LHCN-M2 (cell line): ENCODE measurements at regions not wholly inside any gene's neighbourhood (a gene's known extent, or its start where the extent isn't known, plus 50 kb on each side); places are given as distances from the start of the nearest gene placed in this dataset.

ENCODE experiments used
- DNase-seq: peaks from one replicate; pipeline ENCODE4 v3.0.0-alpha.2; 2012; ENCODE audit warnings: low read depth

DNA sequence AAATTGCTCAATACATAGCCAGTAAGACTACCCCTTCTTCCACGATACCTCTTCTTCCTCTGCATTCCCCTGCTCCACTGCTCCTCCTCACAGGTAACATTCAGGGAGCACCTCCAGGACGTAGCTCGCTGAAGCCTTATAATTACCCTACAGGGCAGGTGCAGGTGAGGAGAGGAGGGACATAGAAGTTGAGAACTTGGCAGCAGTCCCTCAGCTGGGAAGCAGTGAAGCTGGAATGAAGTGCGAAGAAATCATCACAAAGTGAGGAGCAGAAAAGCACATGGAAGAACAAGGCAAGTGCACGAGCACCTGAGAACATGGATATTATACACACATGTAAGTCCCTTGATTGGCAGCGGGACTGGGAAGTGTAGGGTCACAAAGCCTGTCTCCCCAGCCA, 118.2 kb downstream of the HSD17B3 start:
- no peak for DNase-seq

DNA sequence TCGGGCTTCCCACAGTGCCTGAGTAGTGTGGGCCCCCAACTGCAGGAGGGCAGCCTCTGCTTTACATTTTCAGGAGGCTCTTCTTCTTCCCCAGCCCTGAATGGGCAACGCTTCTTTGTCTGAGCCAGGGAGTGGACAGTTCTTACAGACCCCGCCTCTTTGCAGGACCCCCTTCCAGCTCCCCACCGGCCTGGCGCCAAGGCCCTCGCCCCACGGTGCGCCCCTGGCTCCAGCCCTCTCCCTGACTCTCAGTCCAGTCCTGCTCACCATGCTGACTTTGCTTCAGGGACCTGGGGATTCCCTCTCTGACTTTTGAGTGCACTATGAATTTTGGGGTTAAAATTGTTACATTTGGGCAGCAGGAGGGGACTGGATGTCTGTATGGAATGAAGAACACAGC, 123.8 kb downstream of the HSD17B3 start:
- no peak for DNase-seq

DNA sequence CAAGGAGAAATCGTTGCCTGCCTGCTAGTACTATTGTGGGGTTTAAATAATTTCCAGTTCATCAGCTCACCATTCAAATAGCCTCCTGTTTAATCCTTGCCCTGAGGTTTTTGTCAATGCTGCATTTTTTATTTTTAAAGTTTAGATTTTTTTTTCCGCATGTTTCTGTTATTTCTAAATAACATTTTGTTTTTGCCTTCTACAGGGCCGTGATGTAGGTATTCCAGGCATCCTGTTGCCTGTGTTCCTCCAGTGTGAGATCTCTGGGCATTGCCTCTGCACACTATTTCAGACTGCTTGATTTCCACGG, 124.3 kb downstream of the HSD17B3 start:
- DNase-seq, result no peak

DNA sequence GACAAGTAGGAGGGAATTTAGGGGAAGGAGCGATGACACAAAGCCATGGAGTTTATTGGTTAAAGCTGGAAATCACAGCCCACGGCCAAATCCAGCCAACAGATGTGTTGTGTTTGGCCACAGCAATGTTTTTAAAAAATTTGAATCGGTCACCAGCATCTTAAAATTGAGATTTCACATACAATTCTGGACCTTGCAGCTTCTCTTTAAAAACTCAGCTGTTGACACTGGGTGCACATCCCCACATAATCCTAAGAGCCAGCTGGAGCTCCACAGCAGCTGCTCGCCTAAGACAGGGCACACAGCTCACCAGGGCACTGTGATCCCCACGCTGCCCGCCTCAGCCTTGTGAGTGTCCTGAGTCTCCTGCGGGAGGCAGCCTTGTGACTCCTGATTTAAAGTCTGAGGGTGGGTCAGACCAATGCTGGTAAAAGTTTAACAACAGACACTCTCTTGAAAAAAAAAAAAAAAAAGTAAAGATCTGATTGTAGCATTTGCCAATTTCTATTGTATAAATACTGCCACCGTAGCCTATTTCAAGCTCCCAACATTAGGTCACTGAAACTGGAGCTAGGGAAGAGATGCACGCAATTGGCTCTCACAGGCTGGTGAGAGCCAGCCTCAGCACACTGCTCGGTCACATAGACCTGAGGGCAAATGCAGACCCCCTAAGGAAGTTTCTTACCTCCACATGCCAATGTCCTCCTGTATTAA, 124.8 kb downstream of the HSD17B3 start:
- peak; percentile 50 for DNase-seq

DNA sequence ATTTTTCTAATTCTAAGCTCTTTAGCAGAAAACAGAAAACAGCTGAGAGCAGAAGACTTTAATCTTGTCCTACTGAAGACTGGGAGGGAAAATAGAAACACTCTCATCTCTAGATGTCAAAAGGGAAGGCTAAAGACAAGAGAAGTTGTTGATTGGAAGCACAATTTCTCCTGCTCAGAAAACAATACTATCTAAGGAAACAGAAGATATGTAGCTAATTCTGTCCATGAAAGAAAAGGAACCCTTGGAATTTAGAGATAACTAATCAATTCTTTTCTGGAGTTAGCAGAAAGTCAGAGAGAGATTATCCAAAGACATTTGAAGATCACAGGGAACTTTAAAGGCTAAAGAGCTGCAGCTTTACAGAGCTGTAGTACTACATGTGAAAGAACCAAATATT, 126.2 kb downstream of the HSD17B3 start:
- DNase-seq, result no peak

DNA sequence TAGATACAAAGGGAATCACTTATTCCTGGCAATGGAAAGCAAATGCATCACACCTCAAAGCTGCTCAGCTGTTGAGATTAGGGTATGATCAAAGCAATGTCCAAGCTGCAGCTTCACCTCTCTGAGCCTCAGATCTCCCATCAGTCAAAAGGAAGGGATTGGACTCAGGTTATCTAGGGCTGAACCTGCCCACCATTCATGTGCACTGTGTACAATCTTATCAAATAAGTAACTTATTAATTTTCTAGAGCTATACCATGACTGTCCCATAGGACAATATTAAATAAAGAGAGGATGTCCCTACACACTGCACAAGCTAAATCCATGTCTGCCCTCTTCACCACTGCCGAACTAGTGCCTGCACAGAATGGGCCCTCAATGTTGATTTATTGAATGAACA, 127.0 kb downstream of the HSD17B3 start:
- DNase-seq, result no peak

DNA sequence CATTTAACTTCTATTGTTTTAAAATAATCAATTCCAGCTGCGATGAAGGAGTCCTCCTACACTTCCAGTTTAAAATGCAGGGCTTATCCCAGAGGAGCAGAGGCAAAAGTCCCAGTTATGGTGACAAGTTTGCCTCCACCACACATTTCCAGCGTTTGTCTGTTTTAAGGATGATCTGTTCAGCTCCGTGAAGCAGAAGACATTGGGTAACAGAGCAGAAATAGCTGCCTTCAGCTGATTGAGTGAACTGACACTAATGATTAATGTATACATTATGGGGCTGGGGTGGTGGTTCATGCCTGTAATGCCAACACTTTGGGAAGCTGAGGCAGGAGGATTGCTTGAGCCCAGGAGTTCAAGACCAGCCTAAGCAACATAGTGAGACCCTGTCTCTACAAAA, 127.6 kb downstream of the HSD17B3 start:
- DNase-seq, result no peak

DNA sequence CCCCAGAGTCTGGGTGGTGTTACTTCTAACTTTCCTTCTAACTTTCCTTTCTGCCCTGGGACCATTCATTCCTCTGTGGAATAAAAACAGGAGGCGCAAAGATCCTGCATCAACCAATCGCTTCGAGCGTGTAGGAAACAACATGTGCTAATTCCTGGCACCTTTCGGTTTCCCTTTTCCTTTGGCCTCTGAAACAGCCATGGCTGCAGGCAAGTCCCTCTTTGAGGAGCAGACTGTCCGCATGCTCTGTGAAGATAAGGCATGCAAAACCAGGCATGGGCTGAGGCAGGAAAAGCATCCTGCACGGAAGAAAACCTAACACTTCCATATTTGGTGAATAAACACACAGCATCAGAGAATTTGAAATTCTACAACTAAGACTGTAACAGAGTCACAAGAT, 128.3 kb downstream of the HSD17B3 start:
- DNase-seq, result no peak

DNA sequence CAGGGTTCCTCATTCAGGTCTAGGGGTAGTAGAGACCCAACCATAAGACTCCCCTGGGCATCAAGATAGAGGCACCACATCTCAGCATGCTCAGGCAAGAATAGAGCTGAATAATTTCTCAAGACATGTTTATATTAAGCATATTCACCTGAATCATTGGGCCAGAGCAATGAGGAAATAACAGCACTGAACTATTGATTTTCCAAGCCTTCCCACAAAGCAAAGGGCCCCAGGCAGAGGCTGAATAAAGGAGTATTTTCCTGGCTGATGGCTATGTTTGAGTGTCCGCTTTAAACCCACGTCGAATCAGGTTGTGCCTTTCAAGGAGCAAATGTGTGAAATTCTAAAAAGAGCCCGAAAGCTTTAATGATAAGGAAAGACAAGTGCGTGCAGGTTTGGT, 129.2 kb downstream of the HSD17B3 start:
- DNase-seq, result no peak

DNA sequence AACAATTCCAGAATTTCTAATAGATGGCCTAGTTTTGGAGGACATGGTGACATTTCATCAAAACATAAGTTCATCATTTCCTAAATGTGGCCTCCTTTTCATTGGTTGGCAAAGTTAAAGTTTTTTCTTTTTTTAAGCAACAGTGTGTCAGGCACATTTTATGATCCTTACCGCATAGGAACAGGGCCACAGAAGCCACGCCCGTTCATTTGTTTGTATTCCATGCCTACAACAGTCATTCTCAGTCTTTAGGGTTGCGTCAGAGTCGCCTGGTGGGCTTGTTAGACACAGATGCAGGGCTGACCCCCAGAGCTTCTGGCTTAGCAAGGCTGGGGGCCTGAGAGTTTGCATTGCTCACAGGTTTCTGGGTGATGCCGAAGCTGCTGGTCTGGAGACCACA, 130.2 kb downstream of the HSD17B3 start:
- DNase-seq, result no peak

DNA sequence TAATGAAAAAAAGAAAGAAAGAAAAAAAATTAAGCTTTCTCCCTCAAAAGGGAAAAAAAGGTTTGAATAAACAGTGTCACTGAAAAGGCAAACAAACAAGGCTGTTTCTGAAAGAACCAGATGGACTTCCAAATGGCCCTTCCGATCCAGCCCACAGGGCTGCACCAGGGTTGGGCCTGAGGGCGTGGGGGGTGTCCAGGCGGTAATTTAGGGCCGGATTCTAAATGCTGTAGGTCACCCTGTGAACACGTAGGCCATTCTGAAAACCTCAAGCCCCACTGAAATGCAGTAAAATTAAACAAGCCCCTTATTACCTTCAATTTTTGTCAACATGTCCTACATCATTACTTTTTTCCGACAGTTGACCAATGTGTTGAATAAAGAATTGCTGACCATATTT, 132.1 kb downstream of the HSD17B3 start:
- no peak for DNase-seq

DNA sequence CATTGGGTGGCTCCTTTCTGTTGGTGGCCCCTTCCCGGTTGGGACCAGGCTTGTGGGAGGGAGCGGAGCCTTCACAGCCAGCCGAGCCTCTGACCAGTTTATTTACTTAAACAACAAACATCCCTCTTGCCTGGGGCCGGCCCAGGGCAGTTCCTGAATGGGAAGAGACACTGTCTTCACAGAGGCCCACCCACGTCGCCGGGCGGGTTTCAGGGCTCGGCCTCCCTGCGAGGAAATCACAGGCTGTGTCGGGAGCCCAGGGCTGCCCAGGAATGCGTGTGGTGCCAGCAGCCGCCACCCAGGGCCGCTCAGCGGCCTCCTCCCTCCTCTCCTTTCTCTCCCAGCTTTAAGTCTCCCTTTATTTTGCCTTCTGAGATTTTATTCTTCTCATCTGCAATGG, 132.5 kb downstream of the HSD17B3 start:
- DNase-seq, result peak; percentile 13

DNA sequence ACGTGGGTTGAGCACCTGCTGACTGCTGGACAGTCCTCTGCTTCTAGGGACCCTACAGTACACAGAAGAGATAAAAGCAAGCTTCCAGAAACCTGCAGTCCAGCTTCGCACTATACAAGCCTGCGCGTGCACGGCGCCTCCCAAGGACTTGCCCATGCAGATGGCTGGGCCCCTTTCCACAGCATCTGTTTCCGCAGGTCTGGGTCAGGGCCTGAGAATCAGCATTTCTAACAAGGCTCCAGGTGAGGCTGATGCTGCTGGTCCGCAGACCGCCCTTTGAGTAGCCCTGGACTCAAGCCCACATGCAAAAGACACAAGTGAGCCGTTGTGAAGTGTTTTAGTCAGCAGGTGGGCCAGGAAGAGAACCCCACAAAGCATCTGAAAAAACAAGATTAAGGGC, 133.1 kb downstream of the HSD17B3 start:
- DNase-seq, result no peak

DNA sequence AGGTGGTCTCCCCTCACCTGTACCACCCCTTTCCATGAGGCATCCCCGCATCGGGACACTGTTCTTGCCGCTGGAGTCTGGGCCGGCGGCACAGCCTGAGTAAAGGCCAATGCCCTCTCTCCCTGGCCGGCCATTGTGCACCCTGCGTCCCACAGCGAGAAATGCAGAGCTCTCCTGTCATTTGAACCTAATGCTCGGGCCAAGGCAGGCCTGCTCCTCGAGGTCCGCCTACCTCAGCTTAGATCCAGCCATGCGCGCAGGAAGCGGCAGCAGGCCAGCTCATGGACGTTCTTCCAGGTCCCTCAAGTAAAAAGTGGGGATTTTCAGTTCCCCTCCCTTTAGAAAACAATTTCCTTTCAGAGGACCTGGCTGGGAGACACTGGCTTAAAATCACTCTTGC, 135.0 kb downstream of the HSD17B3 start:
- no peak for DNase-seq

DNA sequence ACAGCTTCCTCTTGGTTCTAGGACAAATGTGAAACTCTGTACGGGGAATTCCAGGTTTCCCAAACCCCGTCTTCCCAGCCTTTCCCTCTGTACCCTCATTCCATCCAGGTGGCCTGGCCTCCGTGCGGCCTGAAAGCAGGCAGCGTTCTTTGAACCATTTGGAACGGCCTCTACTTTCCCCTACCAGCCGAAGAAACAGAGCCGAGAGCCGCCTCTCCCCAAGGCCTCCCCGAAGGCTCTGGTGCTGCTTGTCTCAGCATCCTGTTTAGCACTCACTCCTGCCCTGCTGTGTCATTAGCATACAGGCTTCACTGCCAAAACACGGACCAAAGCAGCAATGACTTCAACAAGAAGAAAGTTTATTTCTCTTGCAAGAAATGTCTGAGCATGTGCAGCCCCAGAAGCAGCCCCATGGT, 137.7 kb downstream of the HSD17B3 start:
- no peak for DNase-seq

DNA sequence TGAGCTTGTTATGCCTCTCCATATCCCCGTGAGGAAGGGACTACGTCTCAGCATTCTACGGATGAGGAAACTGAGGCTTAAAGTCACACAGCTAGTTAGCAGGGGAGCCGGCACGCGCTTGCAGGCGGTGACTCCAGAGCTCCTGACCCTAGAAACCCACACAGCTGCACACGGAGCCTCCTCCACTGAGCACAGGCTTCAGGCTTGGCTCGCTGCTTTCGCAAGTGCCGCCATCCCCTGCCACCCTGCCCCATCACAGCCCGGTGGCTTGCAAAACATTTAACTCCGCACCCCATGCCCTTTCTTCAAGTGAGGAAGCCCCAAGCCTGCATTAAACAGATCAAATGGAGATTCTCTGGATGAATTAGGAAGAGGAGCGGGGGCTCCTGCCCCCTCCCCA, 138.3 kb downstream of the HSD17B3 start:
- DNase-seq, result no peak

DNA sequence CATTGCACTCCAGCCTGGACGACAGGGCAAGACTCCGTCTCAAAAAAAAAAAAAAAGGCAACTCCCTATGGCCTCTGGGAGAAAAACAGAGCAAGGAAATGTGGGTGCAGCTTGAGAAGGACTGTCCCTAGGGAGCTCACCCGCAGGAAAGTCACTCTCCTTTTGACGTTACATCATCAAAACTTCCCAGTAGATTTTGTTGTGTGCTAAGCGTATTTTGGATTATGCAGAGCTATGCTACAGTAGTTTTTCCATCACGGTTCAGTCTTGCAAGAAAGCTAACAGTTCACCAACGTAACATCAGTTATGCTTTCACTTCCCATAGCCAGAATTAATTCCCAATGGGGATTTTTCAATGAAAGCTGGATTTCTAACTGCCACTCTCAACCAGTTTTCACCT, 138.8 kb downstream of the HSD17B3 start:
- DNase-seq, result no peak

DNA sequence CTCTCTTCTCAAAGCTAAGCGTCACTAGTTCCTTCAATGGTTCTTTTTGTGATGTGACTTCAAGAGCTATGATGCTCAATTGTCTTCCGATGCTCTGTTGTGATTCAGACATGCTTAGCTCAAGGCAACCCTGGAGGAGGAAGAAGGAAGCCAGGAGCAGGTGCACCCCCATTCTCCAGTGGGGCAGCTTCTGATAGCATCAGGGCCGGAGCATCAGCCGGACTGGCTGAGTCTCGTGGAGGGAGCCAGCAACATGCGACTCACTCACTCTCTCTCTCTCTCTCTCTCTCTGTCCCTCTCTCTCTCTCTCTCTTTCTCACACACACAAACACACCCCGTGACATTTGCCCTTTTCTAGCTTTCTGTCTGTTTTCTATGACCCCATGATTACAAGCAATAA, 140.2 kb downstream of the HSD17B3 start:
- DNase-seq, result no peak

DNA sequence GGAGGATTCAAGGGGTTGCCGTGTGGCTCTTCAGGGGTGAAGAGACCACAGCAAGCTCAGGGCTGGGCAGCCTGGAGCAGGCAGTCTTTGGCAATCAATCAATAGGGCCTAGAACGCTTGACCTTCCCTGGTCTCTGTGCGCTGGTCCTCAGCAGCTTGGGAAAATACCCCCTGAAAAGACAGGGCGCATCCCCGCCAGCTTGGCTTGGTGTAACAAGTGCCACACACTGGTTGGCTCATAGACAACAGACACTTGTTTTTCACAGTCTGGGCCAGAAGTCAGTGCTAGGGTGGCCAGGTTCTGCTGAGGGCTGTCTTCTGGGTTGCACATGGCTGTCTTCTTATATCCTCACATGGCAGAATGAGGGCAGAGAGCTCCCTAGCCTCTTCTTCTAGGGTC, 141.1 kb downstream of the HSD17B3 start:
- DNase-seq, result no peak

DNA sequence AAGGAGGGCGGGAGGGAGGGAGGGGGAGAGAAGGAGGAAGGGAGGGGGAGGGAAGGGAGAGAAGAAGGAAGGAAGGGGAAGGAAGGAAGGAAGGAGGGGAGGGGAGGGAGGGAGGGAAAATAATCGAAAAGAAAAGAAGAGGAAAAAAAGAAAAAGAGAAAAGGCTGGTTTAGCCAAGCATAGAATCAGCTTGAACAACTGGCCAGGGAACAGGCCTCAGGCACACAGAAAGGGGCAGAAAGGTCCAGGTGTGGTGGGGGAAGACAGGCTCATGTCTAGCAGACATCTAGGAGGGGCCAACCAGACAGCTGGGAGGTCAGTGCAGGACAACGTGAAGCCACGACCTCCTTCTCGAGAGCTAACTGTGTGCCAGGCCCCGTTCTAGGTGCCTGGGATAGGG, 141.8 kb downstream of the HSD17B3 start:
- no peak for DNase-seq

DNA sequence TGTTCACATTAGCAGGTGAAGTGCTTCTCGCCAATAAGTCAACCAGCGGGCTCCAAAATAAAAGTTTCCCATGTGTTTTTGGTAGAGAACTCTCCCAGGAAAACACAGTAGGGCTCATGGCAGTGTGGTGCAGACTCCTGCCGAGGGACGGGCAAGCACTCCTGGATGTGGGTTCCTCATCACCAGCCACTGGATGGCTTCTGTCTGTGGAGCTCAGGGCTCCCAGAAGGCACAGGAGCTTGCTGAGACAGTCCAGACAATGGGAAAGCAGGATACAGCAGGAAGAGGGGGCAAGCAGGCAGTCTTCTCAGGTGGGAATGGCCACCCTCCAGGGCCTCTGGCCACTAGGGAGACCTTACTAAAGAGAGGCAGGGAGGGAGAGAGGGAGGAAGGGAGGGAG, 142.4 kb downstream of the HSD17B3 start:
- no peak for DNase-seq

DNA sequence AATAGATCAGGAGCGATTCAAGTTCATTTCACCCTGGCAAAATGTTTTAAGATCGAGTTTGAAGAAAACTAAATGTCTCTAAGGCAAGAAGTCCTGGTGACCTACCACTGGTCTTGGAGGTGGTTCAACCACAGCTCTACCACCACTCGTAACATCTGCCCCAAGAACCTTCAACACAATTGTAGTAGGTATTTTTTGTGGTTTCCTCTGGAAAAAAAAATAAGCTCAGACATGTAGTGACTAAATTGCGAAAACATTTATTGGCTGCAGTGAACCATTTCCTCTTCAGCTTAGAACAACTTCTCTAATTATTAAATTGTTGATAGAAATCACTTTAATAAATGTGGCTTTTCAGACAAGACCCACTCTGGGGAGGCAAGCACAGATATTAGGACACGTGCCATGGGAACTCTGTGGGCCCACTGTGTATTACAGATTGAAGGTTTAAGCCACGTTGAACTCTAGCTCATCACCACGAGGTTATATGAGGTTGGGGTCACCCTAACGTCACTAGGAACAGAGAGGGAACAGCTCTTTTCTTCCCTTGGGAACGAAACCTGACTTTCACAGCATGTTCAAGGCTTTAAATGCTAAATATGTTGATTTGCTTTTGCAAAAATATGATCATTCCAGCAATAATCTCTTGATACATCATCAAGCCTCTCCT, 142.9 kb downstream of the HSD17B3 start:
- DNase-seq, result peak; percentile 34

DNA sequence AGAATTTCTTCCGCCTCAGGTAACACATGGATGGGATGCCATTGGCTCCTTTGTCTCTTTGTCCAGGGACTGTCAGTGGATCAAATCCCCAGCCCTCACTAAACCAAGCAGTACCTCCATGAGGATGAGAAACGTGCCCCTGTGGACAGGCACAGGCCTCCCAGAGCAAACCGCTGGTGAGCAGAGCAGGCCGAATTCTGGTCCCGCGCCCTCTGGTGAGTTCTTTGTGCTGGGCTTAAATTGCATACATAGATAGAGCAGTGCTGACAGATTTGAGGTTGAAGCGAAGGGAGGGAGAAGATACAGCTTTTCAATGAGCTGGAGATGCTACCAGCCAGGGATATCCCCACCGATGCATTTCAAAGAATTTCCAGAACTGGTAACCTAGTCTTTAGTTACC, 143.8 kb downstream of the HSD17B3 start:
- no peak for DNase-seq

DNA sequence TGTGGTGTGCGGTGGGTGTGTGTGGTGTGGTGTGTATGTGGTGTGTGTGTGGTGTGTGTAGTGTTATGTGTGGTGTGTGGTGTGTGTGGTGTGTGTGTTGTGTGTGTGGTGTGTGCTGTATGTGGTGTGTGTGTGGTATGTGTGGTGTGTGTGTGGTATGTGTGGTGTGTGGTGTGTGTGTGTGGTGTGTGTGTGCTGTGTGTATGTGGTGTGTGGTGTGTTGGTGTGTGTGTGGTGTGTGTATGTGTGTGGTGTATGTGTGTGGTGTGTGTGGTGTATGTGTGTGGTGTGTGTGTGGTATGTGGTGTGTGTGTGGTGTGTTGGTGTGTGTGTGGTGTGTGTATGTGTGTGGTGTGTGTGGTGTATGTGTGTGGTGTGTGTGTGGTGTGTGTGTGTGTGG, 144.3 kb downstream of the HSD17B3 start:
- no peak for DNase-seq
